Gastroesophageal sphincter (tissue), 3 donors: ENCODE measurements at regions not wholly inside any gene's neighbourhood (a gene's known extent, or its start where the extent isn't known, plus 50 kb on each side); places are given as distances from the start of the nearest gene placed in this dataset.

ENCODE experiments used
- EP300 ChIP-seq: sonication (generic); formaldehyde crosslinking; IDR thresholded peaks from one replicate; pipeline ENCODE4 v1.6.1; 2017; ENCODE audit warnings: antibody characterized with exemption, mild to moderate bottlenecking
- POLR2A ChIP-seq, 2 donors: fragments of 450-650 bp; IDR thresholded peaks; one replicate each; pipeline ENCODE4 v1.6.1; 2017; ENCODE audit warnings: antibody characterized with exemption in 2 of 2, mild to moderate bottlenecking in 2 of 2, moderate library complexity in 1 of 2
- POLR2AphosphoS5 ChIP-seq: sonication (generic); formaldehyde crosslinking; IDR thresholded peaks from one replicate; pipeline ENCODE4 v1.6.1; 2017; ENCODE audit warnings: antibody characterized with exemption
- TF ChIP-seq, protein P1 (sequence below), 4 experiments: fragments of 200-600 bp in 2 of 4; fragments of 450-650 bp in 2 of 4; sonication (generic) in 1 of 4; IDR thresholded peaks; one replicate each; pipeline ENCODE4 v1.5.1; 2017 to 2019; ENCODE audit warnings: antibody characterized with exemption in 4 of 4, mild to moderate bottlenecking in 2 of 4, moderate library complexity in 2 of 4

GRCh38 chr4:124851741-124852140, 139.2 kb upstream of the ANKRD50 start:
- TF ChIP-seq, protein P1, sequence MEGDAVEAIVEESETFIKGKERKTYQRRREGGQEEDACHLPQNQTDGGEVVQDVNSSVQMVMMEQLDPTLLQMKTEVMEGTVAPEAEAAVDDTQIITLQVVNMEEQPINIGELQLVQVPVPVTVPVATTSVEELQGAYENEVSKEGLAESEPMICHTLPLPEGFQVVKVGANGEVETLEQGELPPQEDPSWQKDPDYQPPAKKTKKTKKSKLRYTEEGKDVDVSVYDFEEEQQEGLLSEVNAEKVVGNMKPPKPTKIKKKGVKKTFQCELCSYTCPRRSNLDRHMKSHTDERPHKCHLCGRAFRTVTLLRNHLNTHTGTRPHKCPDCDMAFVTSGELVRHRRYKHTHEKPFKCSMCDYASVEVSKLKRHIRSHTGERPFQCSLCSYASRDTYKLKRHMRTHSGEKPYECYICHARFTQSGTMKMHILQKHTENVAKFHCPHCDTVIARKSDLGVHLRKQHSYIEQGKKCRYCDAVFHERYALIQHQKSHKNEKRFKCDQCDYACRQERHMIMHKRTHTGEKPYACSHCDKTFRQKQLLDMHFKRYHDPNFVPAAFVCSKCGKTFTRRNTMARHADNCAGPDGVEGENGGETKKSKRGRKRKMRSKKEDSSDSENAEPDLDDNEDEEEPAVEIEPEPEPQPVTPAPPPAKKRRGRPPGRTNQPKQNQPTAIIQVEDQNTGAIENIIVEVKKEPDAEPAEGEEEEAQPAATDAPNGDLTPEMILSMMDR (IDR thresholded peaks at IDR 0.05): no peak
- no peak for TF ChIP-seq POLR2AphosphoS5
- TF ChIP-seq POLR2A (IDR thresholded peaks at IDR 0.05): no peak
- no peak for TF ChIP-seq EP300
